Small intestine (tissue), 7 donors: ENCODE measurements at regions not wholly inside any gene's neighbourhood (a gene's known extent, or its start where the extent isn't known, plus 50 kb on each side); places are given as distances from the start of the nearest gene placed in this dataset.

Experiments used
- DNase-seq, 2 donors: peaks; one replicate each; pipeline versions ENCODE4 v3.0.0 to v3.0.0-alpha.2; 2013
- FAIRE-seq: peaks from 2 replicates; lab custom pipeline; 2012; peaks lifted over from hg19 to GRCh38; lab: Jason Lieb, UNC
- H3K27ac ChIP-seq, 3 donors: one replicate each; pipeline ENCODE4 v1.5.1; 2013; ENCODE audit warnings: low read length in 2 of 3, mild to moderate bottlenecking in 2 of 3, control low read depth in 1 of 3, inconsistent platforms in 1 of 3, low read depth in 1 of 3, moderate library complexity in 1 of 3
- H3K27me3 ChIP-seq, 3 donors: one replicate each; pipeline ENCODE4 v1.6.1; 2013; ENCODE audit warnings: low read length in 3 of 3, inconsistent platforms in 1 of 3; ENCODE audit not compliant: control insufficient read depth in 3 of 3, insufficient read depth in 3 of 3
- H3K36me3 ChIP-seq, 3 donors: one replicate each; pipeline ENCODE4 v1.6.1; 2013; ENCODE audit warnings: low read length in 3 of 3, inconsistent platforms in 1 of 3, low read depth in 1 of 3, mild to moderate bottlenecking in 1 of 3, moderate library complexity in 1 of 3; ENCODE audit not compliant: control insufficient read depth in 3 of 3, insufficient read depth in 2 of 3
- H3K4me1 ChIP-seq, 3 donors: one replicate each; pipeline ENCODE4 v1.6.1; 2013; ENCODE audit warnings: low read length in 2 of 3, inconsistent platforms in 1 of 3, low read depth in 1 of 3, mild to moderate bottlenecking in 1 of 3, moderate library complexity in 1 of 3; ENCODE audit not compliant: control insufficient read depth in 3 of 3, insufficient read depth in 2 of 3
- H3K4me3 ChIP-seq, 3 donors: one replicate each; pipeline ENCODE4 v1.5.1; 2013; ENCODE audit warnings: low read length in 3 of 3, control low read depth in 1 of 3, inconsistent platforms in 1 of 3, low read depth in 1 of 3, mild to moderate bottlenecking in 1 of 3, moderate library complexity in 1 of 3
- H3K9me3 ChIP-seq, 2 donors: one replicate each; pipeline ENCODE4 v1.6.1; 2013; ENCODE audit warnings: low read depth in 1 of 2, low read length in 1 of 2; ENCODE audit not compliant: control insufficient read depth in 2 of 2, insufficient read depth in 1 of 2
- WGBS, 3 donors: extraction: QIAGEN DNeasy Blood & Tissue Kit; methylation state at CpG; one replicate each; pipeline ENCODE4 v1.1.7; 2013; 5-methylcytosine and 5-hydroxymethylcytosine counted together
- donor health status: healthy with polysubstance abuse.
- donor health status: control.
- donor health status: control.
- donor health status: Bipolar disorder and iron deficiency.
- donor health status: healthy.

GRCh38 chr4:42729505-42730237, 72.8 kb upstream of the ATP8A1 start:
- H3K4me3 ChIP-seq, result no peak overlapping the region
- 72 to 82% (median 74%) methylated on average over 4 of the region's 4 CpGs for WGBS, 3 donors

DNA sequence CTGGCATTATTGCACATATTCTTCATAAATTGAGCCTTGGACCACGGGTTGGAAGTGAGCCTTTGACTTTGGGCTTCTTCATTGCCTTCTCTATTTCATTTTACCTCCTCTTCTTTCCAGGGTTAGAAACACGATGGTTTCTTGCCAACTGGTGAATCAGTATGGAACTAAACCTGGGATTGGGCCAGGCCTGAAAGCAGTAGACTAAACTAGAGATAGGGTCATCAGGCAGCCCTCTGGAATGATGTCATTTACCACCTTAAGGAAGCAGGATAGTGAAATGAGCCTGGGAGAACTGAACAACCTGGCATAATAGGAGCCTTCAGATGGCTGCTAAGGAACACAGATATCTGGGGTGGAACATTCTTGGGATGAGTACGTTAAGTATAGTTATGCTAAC, 67.5 kb upstream of the ATP8A1 start:
- Histone ChIP-seq H3K9me3 (no peaks in the 10 kb centered on the region), H3K27ac (no peak overlapping the region), H3K36me3 (no peaks in the 10 kb centered on the region), H3K27me3 (no peaks in the 10 kb centered on the region), H3K4me1 (no peaks in the 10 kb centered on the region), H3K4me3 (no peak overlapping the region)
- 70 to 80% (median 73%) methylated on average over 3 of the region's 3 CpGs for WGBS, 3 donors
- no peak for FAIRE-seq
- no peak for DNase-seq

More at GRCh38 chr4:42729505-42730237, 72.8 kb upstream of the ATP8A1 start:
- Histone ChIP-seq H3K27me3 (no peaks in the 10 kb centered on the region), H3K9me3 (no peaks in the 10 kb centered on the region), H3K36me3 (no peaks in the 10 kb centered on the region), H3K27ac (no peak overlapping the region), H3K4me1 (no peaks in the 10 kb centered on the region)
- no peak for DNase-seq
- FAIRE-seq, result no peak

GRCh38 chr4:42720533-42720932, 63.6 kb upstream of the ATP8A1 start:
- no peaks in the 10 kb centered on the region for H3K4me1 ChIP-seq
- FAIRE-seq (no peak), DNase-seq (no peak)
- no peak overlapping the region for H3K4me3 ChIP-seq
- no peaks in the 10 kb centered on the region for H3K36me3 ChIP-seq
- WGBS, 3 donors, result 73 to 94% (median 76%) methylated on average over 1 of the region's 1 CpG
- H3K9me3 ChIP-seq, result no peaks in the 10 kb centered on the region
- H3K27ac ChIP-seq, result no peak overlapping the region
- H3K27me3 ChIP-seq, result no peaks in the 10 kb centered on the region

GRCh38 chr4:42719257-42719656, 62.4 kb upstream of the ATP8A1 start:
- Histone ChIP-seq H3K9me3 (no peaks in the 10 kb centered on the region), H3K27me3 (no peaks in the 10 kb centered on the region), H3K4me1 (no peaks in the 10 kb centered on the region), H3K4me3 (no peak overlapping the region), H3K27ac (no peak overlapping the region), H3K36me3 (no peaks in the 10 kb centered on the region)
- DNase-seq (no peak), FAIRE-seq (no peak)
- WGBS, 3 donors, result 33 to 64% (median 59%) methylated on average over 1 of the region's 1 CpG

DNA sequence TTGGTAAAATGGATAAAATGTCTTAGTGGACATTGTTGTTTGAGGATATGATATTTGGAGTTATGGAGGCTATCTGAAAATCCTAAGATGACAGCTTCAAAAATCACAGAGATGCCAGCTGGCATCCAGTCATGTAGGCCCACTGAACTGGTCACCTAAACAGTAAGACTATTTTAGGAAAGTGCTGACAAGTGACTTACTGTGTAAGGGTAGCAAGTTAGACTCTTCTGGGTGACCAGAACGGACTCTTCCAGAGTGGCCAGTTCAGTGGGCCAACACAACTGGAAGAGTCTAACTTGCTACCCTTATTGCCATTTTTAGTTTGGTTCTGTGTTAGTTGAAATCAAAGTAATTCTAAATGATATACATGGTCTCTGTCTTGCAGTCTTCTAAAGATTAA, 61.4 kb upstream of the ATP8A1 start:
- DNase-seq (no peak), FAIRE-seq (no peak)
- Histone ChIP-seq H3K36me3 (no peaks in the 10 kb centered on the region), H3K9me3 (no peaks in the 10 kb centered on the region), H3K4me3 (no peak overlapping the region), H3K27me3 (no peaks in the 10 kb centered on the region), H3K4me1 (no peaks in the 10 kb centered on the region), H3K27ac (no peak overlapping the region)
- WGBS, 3 donors, result 62 to 87% (median 85%) methylated on average over 1 of the region's 1 CpG

DNA sequence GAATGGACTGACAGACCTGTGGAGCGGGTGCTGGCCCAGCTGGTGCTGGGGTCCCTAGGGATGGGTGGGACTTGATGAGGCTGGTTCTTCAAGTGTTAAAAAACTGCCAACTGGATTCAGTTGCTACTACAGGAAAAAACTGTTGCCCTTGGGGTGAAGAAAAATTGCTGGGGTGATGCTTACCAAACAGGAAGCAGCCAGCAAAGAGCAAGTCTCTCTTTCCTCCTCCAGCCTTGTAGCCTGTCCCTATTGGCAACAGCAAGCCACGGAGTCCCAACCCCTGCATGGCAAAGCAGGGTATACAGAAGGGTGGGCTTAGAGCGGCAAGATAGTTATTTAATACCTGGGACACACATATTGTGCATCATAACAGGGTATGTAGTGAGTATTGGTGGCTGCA, 60.1 kb upstream of the ATP8A1 start:
- no peaks in the 10 kb centered on the region for H3K36me3 ChIP-seq
- H3K27ac ChIP-seq, result no peak overlapping the region
- H3K9me3 ChIP-seq, result no peaks in the 10 kb centered on the region
- no peaks in the 10 kb centered on the region for H3K4me1 ChIP-seq
- WGBS, 3 donors, result 68 to 87% (median 80%) methylated on average over 3 of the region's 3 CpGs
- no peak overlapping the region for H3K4me3 ChIP-seq
- FAIRE-seq (no peak), DNase-seq (no peak)
- no peaks in the 10 kb centered on the region for H3K27me3 ChIP-seq

DNA sequence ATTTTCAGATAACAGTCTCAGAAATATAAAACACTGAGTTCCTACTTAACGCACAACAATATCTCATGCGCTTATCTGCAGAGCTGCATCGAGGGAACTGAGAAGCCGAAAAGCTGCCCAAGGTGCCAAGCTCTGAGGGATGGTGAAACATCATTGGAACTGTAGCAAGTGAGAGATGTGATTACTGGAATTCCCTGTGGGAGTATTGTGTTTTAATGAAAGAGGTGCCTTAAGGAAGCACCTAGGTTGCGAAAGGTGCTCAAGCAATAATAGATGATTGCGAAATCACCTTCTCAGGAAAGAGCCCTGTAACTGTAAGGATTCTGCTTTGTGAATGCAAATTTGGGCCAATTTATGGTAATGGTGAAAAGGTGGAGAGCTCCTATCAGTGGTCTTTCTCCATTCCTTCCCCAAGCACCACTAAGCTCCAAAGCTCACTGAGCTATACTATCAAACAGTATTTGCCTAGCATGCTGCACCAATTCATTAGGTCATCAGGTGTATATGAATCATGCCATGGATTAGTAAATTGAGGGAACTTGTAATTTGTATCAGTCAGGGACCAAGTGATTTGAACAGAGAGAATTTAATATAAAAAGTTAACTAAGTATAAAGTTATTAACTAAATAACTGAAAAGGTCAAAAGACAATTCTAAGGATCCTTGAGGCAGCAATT, 59.0 kb upstream of the ATP8A1 start:
- Histone ChIP-seq H3K4me3 (no peak overlapping the region), H3K27me3 (no peaks in the 10 kb centered on the region), H3K4me1 (no peaks in the 10 kb centered on the region), H3K36me3 (no peaks in the 10 kb centered on the region), H3K9me3 (no peaks in the 10 kb centered on the region), H3K27ac (no peak overlapping the region)
- WGBS, 3 donors, result 82 to 94% (median 83%) methylated on average over 6 of the region's 6 CpGs
- DNase-seq, result no peak
- FAIRE-seq, result no peak

GRCh38 chr4:42713391-42713790, 56.5 kb upstream of the ATP8A1 start:
- FAIRE-seq (no peak), DNase-seq (no peak)
- Histone ChIP-seq H3K4me3 (no peak overlapping the region), H3K27me3 (no peaks in the 10 kb centered on the region), H3K27ac (no peak overlapping the region), H3K4me1 (no peaks in the 10 kb centered on the region), H3K36me3 (no peaks in the 10 kb centered on the region), H3K9me3 (no peaks in the 10 kb centered on the region)
- WGBS, 3 donors, result 82 to 88% (median 87%) methylated on average over 3 of the region's 3 CpGs
